AG09319 (cell line): ENCODE measurements at regions not wholly inside any gene's neighbourhood (a gene's known extent, or its start where the extent isn't known, plus 50 kb on each side); places are given as distances from the start of the nearest gene placed in this dataset.

Experiments used
- DNase-seq: peaks from one replicate; pipeline ENCODE4 v3.0.0-alpha.2; 2010; ENCODE audit warnings: low read depth; ENCODE audit errors: extremely low read depth
- TF ChIP-seq, protein P1 (sequence below): IDR thresholded peaks from 2 replicates; pipeline ENCODE4 v1.5.1; 2011; ENCODE audit warnings: low read depth, mild to moderate bottlenecking, inconsistent platforms, low read length, moderate library complexity

DNA sequence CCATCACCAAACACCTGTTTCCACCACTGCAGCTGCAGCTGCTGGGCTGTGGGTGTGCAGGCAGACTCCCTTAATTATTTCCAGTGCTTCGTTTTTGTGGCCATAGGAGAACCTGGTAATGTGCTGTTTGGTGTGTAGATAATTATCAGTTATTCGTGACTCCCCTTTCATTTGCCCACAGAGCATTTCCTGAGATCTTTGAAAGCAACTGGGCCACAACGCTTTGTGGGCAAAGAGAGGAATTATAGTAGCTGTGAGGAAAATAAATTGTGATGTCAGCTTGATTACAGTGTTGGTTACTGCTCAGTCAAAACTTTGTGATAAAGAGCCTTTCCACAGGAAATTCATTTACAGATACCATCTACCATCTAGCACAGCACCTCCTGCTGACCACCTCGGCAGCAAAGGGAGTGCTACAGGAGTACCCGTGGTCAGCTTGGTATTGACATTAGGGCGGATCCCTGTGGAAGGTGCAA, 193.3 kb upstream of the SLCO3A1 start:
- no peak for DNase-seq
- TF ChIP-seq, protein P1, sequence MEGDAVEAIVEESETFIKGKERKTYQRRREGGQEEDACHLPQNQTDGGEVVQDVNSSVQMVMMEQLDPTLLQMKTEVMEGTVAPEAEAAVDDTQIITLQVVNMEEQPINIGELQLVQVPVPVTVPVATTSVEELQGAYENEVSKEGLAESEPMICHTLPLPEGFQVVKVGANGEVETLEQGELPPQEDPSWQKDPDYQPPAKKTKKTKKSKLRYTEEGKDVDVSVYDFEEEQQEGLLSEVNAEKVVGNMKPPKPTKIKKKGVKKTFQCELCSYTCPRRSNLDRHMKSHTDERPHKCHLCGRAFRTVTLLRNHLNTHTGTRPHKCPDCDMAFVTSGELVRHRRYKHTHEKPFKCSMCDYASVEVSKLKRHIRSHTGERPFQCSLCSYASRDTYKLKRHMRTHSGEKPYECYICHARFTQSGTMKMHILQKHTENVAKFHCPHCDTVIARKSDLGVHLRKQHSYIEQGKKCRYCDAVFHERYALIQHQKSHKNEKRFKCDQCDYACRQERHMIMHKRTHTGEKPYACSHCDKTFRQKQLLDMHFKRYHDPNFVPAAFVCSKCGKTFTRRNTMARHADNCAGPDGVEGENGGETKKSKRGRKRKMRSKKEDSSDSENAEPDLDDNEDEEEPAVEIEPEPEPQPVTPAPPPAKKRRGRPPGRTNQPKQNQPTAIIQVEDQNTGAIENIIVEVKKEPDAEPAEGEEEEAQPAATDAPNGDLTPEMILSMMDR = no peak; the same call in 1 of the 2 replicates

DNA sequence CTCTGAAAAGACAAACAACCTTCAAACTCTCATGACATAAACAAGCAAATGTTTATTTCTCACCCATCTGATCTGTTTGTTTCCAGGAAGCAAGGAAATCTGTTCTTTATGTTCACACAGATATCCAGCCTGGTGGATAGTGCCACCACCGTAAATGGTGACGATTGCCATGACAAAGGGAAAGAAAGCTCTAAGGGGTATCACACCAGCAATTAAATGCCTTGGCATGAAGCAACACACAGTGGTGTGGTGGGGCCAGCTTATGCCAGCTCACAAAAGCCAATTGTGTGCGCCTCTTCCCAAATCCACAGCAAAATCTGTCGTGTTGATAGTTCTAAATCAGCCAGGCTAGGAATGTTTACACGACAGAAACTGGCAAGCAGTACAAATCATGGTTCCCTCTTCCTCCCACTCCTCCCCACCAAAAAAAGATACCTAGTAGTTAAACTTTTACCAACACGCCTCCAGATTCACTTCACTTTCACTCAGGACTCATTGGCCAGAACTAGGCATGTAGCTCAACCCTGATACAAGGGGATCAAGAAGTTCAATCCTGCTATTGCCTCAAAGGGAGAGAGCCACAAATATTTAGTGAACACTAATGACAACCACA, 189.2 kb upstream of the SLCO3A1 start:
- DNase-seq = no peak
- TF ChIP-seq, protein P1 = no peak

DNA sequence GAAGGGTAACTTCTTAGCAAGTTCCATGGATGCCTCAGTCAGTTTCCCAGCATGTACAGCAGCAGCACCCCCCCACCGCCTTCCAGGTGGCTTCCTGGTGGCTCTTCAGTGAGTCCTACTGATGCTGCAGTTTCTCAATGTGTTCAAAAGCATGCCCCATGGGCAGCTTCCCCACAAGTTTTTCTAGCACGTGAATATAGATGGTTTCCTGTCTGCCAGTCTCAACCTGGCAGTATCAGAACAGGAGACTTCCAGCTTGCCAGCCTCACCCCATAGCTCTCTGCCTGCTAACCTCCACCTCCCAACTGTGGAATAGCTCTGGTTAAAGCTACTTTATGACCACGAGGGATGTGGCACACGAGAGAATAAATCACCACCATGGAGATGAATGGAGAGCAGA, 188.3 kb upstream of the SLCO3A1 start:
- TF ChIP-seq, protein P1 = no peak
- DNase-seq = no peak

DNA sequence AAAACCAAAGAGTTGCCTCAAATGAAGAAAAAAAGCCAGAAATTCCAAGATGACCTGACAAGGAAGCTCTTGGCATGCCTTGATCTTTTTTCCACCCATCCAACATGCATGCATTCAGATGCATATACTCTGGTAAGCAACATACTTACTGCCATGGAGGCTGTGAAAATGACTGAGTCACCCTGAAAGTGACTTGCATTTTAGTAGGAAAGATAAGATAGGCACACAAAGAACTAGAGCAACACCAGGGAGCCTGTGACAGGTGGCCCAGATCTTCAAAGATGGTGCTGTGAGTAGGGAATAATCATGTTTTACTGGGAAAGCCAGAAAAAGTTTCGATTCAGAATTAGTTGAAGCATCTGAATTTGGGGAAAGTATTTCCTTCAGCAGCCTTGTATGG, 185.1 kb upstream of the SLCO3A1 start:
- TF ChIP-seq, protein P1 = no peak
- DNase-seq = no peak

DNA sequence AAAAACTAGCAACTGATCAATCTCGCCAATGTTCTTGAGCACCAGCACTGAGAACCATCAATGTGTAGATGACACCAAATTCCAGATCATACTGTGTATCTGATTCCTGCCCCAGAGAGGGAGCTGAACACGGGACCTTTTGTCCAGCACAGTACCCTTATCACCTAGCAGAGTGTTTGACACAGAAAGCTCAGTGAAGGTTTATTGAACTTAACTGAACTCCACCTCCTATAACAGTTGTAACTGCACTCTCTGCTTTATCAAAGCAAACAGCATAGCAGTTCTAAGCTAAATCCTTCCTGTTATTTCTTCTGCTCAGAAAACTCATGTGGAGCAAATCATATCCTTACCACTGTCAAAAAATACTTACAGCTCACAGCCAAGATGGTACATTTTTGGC, 183.4 kb upstream of the SLCO3A1 start:
- no peak for DNase-seq
- TF ChIP-seq, protein P1 = no peak

DNA sequence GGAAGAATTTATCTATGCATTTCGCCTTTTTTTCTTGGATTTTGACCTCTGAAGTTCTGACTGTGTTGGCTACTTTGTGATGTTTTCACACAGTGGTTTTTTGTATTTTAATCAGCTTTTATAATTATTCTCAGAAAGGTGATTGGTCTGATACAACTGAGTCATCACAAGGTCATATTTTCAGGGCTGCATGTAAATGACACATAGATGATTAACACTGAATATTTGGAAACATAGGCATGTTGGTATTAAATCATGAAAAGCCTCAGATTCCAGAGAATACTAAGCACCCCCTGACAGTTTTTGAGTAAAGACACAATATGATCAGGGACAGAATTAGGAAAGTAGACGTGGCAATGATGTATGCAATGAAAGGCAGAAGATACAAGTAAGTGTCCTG, 175.5 kb upstream of the SLCO3A1 start:
- TF ChIP-seq, protein P1 = no peak
- no peak for DNase-seq

DNA sequence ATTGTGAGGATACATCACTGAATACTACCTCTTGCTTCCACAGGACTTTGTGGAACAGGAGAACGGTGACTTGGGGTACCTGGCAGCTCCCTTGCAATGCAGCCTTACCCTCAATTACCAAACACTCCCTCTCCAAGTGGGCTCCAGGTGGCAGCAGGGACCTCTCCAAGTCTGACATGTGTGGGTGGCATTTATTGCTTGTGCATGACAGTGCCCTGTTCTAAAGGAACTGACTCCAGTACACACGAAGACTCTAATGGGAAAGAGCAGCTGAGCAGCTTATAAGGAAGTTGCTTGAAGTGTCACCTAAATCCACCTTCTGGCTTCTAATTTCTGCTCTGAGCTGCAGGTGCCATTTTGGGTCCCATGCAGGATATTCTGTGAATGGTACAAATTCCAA, 174.1 kb upstream of the SLCO3A1 start:
- TF ChIP-seq, protein P1 = no peak
- no peak for DNase-seq
